ENCODE measurements at regions not wholly inside any gene's neighbourhood (a gene's known extent, or its start where the extent isn't known, plus 50 kb on each side); places are given as distances from the start of the nearest gene placed in this dataset.

DNA sequence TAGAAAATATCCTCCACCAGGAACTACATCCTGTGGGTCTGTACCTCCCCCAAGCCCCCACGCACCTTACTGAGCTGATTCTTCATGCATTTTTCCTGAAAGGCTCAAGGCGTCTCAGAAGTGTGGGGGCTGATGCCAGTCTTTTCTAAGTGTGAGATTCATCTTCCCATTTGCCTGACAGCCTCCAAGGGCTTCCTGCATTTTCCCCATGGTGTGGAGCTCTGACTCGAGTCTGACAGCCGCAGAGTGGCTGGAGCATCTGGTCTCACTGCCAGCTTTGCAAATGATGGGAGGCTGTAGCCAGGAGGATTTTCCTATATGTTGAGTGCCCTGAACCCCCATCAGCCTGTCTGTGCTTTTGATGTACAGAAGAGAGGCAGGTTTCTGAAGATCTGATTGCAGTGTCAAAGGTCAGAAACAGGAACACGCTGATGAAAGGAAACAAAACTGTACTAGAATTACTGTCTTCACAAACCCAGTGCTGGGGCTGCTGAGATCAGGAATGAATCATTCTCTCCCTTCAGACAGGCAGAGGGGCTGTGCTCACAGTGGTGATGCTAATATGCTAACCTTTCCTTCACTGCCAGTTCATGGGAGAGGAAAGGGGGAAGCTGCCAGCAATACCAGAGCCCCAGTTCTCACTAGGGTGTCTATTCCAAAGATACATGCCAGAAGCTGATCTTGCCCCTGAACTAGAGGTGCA lies 201.5 kb upstream of the C1orf174 start:
- DNase-seq (ENCODE audit: low spot score), result no peak
- in situ Hi-C loops (cut with HindIII; ENCODE audit: low sequenced_read_pairs), result no loop called here

DNA sequence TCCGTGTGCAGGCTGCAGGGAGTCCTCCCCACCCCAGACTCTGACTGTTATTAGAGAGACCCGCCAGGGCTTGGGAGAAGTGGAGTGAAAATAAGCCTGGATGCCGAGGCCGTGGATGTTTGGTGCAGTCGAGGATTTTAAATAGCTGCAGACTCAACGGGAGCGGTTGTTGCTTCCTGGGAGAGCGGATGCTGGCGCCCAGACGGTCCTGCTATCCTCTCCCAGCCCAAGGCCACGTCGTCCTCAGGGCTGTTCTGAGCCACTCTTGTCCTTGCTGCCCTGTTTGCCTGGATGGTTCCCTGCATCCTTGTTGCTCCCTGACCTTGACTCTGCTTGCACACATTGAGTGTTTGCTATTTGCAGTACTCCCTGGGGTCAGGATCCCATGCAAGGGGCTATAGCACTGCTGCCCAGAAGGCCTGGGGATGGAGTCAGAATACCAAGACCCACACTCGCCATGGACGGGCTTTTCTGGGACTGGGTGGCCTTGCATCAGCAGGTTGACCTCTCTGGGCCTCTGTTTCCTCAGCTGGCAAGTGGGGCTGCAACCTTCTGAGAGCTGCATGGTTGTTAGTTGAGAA lies 205.3 kb upstream of the C1orf174 start:
- no peak for DNase-seq (ENCODE audit: low spot score)
- in situ Hi-C loops (cut with HindIII; ENCODE audit: low sequenced_read_pairs), result no loop called here

DNA sequence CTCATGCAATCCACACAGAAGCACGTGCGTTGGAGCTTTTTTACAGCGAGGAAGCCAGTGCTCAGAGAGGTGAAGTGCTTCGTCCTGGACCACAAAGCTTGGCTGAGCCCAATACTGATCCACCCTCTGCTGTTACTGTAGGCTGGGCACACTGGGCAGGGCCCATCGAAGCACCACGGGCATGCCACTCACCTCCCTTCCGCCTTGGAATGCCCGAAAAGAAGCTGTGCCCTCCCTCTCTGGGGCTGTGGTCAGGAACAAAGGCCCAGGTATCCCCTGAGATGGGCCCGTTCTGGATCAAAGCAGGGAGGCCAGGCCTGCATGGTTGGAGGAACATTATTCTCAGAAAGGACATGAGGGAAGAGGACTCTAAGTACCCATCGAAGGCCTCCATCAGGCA lies 206.7 kb upstream of the C1orf174 start:
- no peak for DNase-seq (ENCODE audit: low spot score)
- in situ Hi-C loops (cut with HindIII; ENCODE audit: low sequenced_read_pairs), result no loop called here

DNA sequence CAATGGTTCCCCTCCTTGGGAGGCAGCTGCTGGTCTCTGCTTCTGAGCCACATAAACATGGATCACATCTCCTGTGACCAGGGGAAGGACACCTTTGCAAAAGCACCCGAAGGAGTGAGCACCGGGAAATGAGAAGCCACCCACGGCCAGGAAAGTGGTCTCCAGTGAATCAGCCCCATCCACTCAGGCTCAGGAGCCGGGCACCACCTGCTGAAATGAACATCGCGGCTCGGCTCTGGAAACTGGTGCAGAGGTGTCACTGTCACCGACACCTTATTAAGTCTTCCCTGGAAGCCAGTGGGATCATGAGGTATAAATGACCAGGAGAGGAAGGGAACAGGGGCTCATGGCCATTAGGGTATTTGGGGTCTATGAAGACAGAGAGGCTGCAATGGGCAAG lies 207.2 kb upstream of the C1orf174 start:
- in situ Hi-C loops (cut with HindIII; ENCODE audit: low sequenced_read_pairs), result no loop called here
- DNase-seq (ENCODE audit: low spot score), result no peak

DNA sequence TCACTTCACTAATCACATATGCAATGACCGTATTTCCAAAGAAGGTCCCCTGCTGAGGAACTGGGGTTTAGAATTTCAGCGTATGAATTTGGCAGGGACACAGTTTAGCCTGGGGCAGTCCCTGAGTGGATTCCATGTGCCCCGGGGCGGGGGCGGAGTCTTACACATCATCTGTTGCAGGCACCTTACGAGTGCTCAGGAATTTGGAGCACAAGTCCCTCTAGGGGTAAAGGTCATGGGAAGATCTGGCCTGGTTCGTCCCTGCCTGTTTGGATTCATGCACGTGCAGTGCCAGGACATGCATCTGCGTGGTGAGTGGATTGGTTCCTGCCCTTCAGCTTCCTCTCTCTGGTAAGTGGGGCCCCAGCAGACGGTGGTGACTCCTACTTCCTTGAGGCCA lies 208.3 kb upstream of the C1orf174 start:
- in situ Hi-C loops (cut with HindIII; ENCODE audit: low sequenced_read_pairs), result no loop called here
- DNase-seq (ENCODE audit: low spot score), result no peak

DNA sequence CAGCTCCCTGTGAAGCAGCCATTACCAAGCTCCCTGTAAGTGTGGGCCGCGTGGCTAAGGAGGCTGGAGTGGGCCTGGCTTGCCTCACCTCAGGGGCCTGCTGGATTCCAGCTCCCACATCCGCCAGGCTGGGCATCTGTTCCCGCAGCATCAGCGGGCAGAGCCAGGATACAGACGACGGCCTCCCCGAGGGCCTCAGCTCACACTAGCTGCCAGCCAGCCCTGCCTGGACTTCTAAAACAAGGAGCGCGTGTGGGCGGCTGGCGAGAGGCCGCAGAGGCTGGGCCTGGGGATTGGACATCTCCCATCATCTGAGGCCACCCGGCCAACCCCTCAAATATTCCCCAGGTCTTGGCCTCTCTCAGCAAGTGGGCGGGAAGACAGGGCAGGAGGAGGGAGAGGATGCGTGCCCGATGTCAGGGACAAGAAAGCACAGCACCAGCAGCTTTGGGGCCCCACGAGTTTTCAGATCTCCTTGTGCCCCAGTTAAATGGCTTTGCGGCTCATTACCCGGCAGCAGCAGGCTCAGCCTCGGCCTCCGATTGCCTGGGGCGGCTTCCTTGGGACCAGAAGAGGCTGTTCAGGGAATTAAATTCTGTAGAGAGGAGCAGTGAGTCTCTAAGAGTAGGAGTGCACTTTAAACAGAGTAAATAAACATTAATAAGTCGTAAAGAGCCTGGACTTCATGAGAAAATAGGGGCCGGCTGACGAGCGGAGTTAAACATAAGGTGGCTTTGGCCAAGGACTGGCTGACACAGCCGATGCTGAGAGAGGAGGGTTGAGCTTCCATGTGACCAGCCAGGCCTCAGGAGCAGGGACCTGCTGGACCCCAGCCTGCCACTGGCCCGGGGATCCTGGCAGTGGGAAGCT lies 208.9 kb upstream of the C1orf174 start:
- DNase-seq (ENCODE audit: low spot score), result peak; percentile 6
- in situ Hi-C loops (cut with HindIII; ENCODE audit: low sequenced_read_pairs), result no loop called here

DNA sequence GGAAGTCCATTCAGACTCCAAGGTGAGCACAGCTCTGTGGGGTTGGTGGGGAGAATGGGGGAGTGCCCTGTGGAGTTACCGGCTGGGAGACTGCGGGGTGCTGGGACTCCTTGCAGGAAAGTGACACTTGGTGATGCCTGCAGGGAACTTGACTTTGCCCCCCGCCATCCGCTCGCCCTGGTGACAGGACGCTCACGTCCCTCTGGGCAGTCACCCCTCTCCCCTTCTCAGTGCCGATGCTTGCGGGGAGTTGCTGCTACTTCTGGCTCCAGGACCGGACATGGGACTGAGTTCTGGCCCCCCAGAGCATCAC lies 209.5 kb upstream of the C1orf174 start:
- in situ Hi-C loops (cut with HindIII; ENCODE audit: low sequenced_read_pairs), result no loop called here
- DNase-seq (ENCODE audit: low spot score), result no peak

DNA sequence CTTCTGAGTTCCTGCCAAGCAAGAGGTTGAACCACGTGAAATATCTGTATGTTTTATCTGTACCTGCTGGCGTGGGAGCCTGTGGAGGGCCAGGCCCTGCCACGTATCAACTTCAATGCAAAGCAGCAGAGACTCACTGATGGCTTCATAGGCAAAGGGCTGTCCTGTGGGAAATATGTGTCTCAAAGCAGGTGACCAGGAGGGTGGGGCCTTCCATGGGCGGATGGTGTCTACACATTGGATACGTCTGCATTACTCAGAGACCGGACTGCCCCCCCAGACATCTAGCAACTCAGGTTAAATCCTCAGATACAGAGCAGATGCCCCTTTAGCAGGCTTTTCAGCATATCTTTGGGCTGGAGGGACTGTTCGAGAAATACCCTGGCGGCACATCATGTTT lies 210.8 kb upstream of the C1orf174 start:
- DNase-seq (ENCODE audit: low spot score), result no peak
- in situ Hi-C loops (cut with HindIII; ENCODE audit: low sequenced_read_pairs), result no loop called here

DNA sequence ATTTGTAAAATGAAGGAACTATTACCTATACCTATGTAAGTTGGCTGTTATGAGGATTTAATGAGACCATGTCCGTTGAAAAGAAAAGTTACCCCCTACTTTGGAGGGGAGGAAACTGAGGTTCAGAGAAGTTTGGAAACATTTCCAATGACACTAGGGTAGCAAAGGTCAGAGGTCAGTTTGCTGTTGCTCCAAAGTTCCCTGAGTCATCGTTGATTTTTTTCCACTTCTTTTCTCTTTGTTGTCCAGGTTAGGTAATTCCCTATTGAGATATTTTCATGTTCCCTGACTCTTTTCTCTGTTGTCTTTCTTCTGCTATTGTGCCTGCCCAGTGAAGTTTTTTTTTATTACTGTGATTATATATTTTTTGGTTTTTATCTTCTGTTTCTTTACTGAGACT lies 213.8 kb upstream of the C1orf174 start:
- in situ Hi-C loops (cut with HindIII; ENCODE audit: low sequenced_read_pairs), result no loop called here
- DNase-seq (ENCODE audit: low spot score), result no peak

DNA sequence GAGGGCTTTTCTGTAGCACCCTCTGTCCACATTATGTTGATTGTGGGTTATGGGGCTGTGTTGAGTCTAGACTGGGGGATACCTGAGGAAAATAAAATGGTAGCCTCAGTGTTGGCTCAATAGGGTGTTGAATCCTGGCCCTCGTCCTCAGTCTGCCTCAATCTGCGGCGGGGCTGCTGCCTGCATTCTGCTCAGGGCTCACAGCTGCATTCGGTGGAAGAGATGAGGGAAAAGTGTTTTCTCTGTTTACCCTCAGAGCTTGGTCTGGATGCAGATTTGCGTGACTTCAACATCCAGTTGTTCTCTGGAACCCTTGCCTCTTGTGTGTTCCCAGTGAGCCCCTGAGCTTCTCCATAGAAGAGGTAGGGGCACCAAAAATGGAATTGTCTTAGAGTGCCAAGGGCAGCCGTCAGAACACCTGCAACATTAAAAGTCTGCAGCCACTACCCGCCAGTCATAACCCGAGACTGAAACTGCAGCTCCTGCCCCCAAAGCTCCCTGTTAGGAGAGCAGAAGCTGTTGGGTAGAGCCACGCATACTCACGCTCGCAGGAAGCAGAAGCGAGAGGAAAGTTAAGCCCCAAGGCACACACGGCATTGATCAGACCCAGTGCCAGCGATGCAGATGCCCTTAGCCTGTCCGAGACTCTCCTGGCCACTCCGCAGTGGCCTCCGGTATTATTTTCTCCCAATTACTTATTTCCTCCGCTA lies 215.3 kb upstream of the C1orf174 start:
- DNase-seq (ENCODE audit: low spot score), result no peak
- in situ Hi-C loops (cut with HindIII; ENCODE audit: low sequenced_read_pairs), result no loop called here

DNA sequence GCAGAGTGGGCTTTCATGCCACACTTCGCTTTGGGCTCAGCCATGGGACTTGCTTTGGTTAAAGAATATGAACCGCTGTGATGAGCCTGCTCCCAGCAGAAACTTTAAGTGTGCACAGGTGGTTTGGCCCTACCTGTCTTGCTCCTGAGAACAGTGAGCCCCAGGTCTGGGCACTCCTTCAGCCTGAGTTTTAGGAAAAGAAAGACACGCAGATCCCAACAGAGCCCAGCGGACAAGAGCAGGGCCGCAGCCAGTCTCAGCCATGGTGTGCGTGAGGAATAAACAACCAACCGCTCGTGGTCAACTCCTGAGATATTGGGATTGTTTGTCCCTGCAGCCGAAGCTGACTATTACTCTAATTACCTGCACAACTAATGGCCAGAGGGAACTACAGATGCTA lies 217.1 kb upstream of the C1orf174 start:
- no peak for DNase-seq (ENCODE audit: low spot score)
- in situ Hi-C loops (cut with HindIII; ENCODE audit: low sequenced_read_pairs), result no loop called here

DNA sequence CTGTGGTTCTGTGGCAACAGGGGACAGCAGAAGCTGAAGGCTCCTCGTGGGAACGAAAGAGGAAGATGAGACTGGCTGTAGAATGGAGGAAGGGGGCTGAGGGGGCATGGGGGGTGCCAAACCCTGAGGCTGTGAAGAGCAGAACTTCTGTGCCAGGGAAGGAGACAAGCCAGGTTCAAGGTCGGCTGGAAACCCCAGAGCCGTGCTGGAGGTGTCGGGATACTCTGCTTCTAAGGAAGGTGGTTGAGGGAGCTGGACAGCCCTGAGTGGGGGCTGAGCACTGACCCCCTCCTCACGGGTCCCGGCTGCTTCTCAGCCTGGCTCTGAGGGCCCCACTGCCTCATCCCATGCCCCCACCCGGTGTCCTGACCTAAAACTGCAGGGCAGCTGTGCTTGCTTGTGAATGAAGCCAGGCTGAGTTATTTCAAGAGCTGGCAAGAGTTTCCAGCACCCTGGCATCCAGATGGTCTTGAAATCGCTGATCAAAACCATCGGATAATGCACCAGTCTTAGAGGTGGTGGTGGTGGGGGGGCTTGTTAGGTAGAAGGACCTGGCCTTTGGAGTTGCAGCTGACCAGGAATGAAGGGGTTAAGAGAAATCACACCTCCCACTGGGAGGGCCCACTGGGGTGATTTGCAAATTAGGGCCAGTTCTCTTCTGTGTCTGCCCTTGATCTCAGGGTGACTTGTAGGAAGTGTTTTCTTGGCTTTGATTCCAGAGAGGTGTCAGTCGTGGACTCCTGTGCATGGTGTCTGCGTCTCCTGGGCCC lies 218.9 kb upstream of the C1orf174 start:
- in situ Hi-C loops (cut with HindIII; ENCODE audit: low sequenced_read_pairs), result no loop called here
- DNase-seq (ENCODE audit: low spot score), result no peak

DNA sequence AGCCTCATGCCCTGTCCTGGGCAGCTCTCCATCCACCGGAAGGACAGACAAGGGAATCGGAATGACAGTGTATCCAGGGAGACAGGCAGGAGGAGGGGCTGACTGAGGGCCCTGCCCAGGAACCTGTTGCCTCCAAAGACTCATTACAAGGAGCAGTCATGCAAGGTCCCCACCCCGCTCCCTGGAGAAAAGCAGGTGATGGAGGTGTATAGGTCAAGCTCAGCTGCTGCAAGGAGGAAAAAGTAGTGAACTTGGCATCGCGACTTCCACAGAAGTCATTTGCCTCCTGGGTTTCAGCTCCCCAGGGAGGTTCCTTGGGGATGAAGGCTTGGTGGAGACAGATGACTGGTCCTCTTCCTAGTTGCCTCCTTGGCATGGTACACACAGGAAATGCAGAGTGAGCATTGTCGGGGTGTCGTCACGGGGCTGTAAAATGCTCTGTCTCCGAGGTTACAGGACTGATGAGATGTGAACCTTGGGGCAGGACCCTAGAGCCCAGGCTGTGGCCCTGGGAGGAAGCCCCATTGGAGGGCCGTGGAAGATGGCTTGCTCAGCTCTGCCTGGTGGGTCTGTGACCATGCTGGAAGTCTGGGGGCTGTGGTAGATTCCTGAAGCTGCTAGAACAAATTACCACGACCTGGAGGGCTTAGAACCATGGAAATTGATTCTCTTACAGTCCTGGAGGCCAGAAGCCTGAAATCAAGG lies 219.6 kb upstream of the C1orf174 start:
- no peak for DNase-seq (ENCODE audit: low spot score)
- in situ Hi-C loops (cut with HindIII; ENCODE audit: low sequenced_read_pairs), result no loop called here

DNA sequence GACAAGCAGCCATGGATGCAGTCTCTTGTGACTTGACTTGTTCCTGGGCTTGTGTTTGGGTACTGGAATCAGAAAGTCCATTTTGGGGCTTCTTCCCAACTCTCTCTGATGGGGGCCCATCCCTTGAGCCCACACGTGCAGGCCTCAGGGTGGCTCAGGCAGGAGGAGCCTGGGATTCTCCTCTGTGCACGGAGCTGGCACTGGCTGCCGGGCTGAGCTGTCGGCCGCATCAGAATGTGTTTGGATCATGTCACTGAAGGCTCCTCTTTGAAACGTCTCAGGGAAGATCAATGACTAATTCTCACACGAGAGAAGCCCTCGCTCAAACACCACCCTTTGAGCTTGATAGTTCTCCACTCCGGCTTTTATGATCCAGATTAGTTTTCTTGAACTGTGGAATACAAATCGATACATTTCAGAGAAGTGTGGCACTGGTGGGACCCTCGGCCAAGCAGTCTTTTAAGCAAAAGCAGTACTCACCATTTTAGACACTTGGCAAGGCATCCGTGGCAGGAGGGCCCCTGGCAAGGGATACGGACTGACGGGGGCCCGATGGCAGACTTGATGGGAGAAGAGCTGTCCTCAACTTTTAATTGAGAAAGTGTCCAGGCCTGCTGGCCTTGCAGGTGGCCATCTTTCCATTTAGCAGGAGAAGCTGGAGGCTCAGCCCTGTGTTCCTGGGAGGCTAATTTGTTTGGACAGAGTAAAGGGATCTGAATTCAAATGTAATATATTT lies 220.7 kb upstream of the C1orf174 start:
- no peak for DNase-seq (ENCODE audit: low spot score)
- in situ Hi-C loops (cut with HindIII; ENCODE audit: low sequenced_read_pairs), result no loop called here

DNA sequence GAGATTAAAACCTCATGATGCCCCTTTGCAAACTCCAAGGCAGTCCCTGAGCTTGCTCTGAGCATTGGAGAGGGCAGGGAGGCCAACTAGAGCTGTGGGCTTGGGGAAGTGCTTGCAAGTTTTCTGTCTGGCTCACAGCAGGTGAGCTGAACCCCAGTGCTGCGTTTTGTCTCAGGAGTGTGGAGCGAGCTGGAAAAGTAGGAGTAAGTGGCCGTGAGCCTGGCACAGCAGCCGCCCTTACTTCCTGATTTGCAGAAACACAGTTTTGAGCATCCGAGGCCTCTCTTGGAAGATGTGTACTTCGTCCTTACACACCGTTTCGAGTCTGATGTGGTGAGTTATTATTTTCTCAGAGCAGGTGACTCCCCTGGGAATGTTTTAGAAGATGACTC lies 221.2 kb upstream of the C1orf174 start:
- DNase-seq (ENCODE audit: low spot score), result no peak
- in situ Hi-C loops (cut with HindIII; ENCODE audit: low sequenced_read_pairs), result no loop called here

DNA sequence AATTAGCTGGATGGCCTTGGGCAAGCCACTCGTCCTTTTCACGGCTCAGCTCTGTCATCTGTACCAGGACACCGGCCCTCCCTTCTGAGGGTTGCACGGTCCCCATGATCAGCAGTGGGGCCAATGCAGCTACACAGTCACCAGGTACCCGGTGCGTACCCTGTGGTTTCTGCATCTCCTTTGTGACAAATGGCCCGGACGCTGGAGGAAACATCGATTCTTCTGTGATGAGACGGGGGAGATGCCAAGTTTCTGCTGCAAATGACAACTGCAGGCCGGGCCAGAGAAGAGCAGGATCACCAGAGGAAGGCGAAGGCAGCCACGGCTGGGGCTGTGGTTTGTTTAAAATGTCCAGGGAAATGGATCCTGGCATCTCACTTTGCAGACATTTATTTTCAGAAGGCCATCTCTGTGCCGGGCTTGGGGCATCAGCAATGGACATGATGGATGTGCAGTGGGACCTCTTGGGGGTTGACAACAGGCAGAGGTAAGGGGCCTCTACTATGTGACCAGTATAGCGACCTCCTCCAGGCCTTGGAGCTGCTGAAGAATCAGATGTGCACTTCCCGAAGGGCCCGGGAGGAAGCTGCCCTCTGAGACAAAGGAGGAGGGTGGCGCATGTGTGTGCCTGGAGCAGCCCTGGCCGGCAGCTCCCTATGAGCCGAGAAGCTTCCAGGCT lies 221.9 kb upstream of the C1orf174 start:
- in situ Hi-C loops (cut with HindIII; ENCODE audit: low sequenced_read_pairs), result no loop called here
- no peak for DNase-seq (ENCODE audit: low spot score)

DNA sequence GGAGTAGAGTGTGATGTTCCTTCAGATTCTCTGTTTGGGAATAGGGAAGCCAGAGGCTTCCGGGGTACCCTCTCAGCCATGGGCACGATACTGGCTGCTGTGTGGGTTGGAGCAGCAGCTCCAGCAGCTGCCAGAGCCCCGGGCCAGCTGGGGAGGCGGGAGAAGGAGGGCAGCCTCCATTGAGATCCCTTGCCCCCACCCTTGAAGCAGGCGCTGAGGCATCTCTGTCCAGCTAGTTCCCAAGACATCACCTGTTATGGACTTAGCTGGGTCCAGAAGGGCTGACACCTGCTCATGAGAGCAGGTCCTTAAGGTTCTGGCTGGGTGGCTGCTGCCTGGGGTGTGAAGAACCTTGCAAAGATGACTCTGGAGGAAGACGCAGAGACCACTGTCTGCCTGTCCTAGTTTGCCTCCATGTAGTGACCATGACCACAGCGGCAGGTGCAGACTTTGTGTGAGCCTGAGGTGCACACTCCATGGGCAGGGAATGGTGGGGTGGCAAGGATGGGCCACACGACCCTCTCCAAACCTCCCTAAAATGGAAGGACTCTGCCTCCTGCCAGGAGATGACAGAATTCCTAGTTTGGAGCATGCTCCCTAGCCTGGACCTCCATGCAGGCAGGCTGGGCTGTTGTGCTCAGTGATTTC lies 222.6 kb upstream of the C1orf174 start:
- DNase-seq (ENCODE audit: low spot score), result no peak

More for the DNA sequence above, 222.6 kb upstream of the C1orf174 start:
- in situ Hi-C loops (cut with HindIII; ENCODE audit: low sequenced_read_pairs), result no loop called here

Measured in G401 (cell line).